IMR-90 (cell line): ENCODE measurements at regions not wholly inside any gene's neighbourhood (a gene's known extent, or its start where the extent isn't known, plus 50 kb on each side); places are given as distances from the start of the nearest gene placed in this dataset.

Experiments used
- CEBPB ChIP-seq: IDR thresholded peaks from 2 replicates; pipeline ENCODE4 v1.6.1; 2012; ENCODE audit warnings: low read depth, low read length, improper control_type of control experiment
- CTCF ChIP-seq: conservative IDR thresholded peaks from 2 replicates; pipeline ENCODE4 v1.5.1; 2012; ENCODE audit warnings: mild to moderate bottlenecking, low read depth, low read length, improper control_type of control experiment
- MXI1 ChIP-seq: IDR thresholded peaks from 2 replicates; pipeline ENCODE4 v1.6.1; 2012; ENCODE audit warnings: low read depth, mild to moderate bottlenecking, low read length, moderate library complexity, borderline replicate concordance

GRCh38 chr2:45318686-45319085 lies 292.4 kb downstream of the SRBD1 start:
- TF ChIP-seq CEBPB: no peak
- TF ChIP-seq CTCF: no peak
- TF ChIP-seq MXI1: no peak
